ENCODE measurements at regions not wholly inside any gene's neighbourhood (a gene's known extent, or its start where the extent isn't known, plus 50 kb on each side); places are given as distances from the start of the nearest gene placed in this dataset.

DNA sequence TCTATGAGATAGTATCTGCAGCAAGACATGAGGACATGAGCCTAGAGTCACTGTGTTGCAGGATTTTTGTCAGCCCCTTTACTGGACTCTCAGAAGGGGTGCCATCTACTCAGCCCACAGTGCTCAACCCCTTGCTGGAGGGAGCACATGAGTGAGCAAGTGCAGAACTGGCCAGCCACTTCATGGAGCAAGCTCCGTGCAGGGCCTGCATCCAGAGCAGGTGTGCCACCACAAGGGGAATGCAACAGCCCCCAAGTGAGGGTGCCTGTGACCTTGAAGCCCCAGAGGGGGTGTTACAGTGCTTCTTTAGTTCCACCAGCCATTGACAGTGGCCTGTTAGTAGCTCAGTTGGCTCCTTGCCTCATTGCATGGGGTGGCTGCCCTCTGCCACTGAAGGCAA, 649.7 kb downstream of the PLPP3 start:
- TF ChIP-seq ZNF557 (CRISPR knock-in tag; IDR thresholded peaks at IDR 0.05) (no peak), TAF1 (CRISPR knock-in tag; IDR thresholded peaks at IDR 0.05) (no peak), EP300 (IDR thresholded peaks at IDR 0.05; ENCODE audit: low read depth in 2 of 2, low read length in 2 of 2) (no peak), EP300 (CRISPR knock-in tag; IDR thresholded peaks at IDR 0.05; ENCODE audit: borderline replicate concordance) (no peak), MATR3 (CRISPR knock-in tag; IDR thresholded peaks at IDR 0.05) (no peak), ZNF430 (CRISPR knock-in tag; IDR thresholded peaks at IDR 0.05) (no peak), HOXD1 (CRISPR knock-in tag; IDR thresholded peaks at IDR 0.05) (no peak), HNRNPL (IDR thresholded peaks at IDR 0.05; ENCODE audit: low read depth, low read length) (no peak), PLRG1 (conservative IDR thresholded peaks at IDR 0.05) (no peak), AKAP8 (CRISPR knock-in tag; IDR thresholded peaks at IDR 0.05) (no peak), POLR2AphosphoS5 (IDR thresholded peaks at IDR 0.05; ENCODE audit: low read depth, low read length) (no peak), NR2F1 (CRISPR knock-in tag; IDR thresholded peaks at IDR 0.05) (no peak)
- TF ChIP-seq, protein P1, sequence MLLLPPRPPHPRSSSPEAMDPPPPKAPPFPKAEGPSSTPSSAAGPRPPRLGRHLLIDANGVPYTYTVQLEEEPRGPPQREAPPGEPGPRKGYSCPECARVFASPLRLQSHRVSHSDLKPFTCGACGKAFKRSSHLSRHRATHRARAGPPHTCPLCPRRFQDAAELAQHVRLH (CRISPR knock-in tag; IDR thresholded peaks at IDR 0.05; ENCODE audit: borderline replicate concordance, low read depth): no peak
